Adrenal gland (tissue), 9 donors: ENCODE measurements at regions not wholly inside any gene's neighbourhood (a gene's known extent, or its start where the extent isn't known, plus 50 kb on each side); places are given as distances from the start of the nearest gene placed in this dataset.

Experiments
- DNase-seq, 7 donors: peaks; one replicate each; pipeline ENCODE4 v3.0.0-alpha.2; 2019 to 2020
- H3K27ac ChIP-seq, 5 donors: fragments of 200-600 bp; sonication (generic) in 4 of 5; 1 replicate in 3 of 5; 2 replicates in 2 of 5; pipeline versions ENCODE4 v1.5.1 to v1.8.0; 2016 to 2020; ENCODE audit warnings: mild to moderate bottlenecking in 1 of 5
- H3K27me3 ChIP-seq: fragments of 200-600 bp; 2 replicates; pipeline ENCODE4 v1.8.0; 2021
- H3K36me3 ChIP-seq, 2 donors: fragments of 200-600 bp; replicated peaks in 1 of 2; 1 replicate in 1 of 2; 2 replicates in 1 of 2; pipeline versions ENCODE4 v1.5.1 to v1.8.0; 2018 to 2022
- H3K4me1 ChIP-seq, 2 donors: fragments of 200-600 bp; replicated peaks in 1 of 2; 1 replicate in 1 of 2; 2 replicates in 1 of 2; pipeline versions ENCODE4 v1.5.1 to v1.8.0; 2018 to 2021
- H3K4me3 ChIP-seq, 4 donors: fragments of 200-600 bp; sonication (generic) in 3 of 4; one replicate each; pipeline ENCODE4 v1.5.1; 2016 to 2018
- H3K9me3 ChIP-seq, 3 donors: fragments of 200-600 bp; sonication (generic) in 1 of 3; replicated peaks in 1 of 3; 1 replicate in 2 of 3; 2 replicates in 1 of 3; pipeline versions ENCODE4 v1.5.1 to v1.8.0; 2016 to 2021
- POLR2A ChIP-seq, 2 donors: fragments of 450-650 bp; IDR thresholded peaks; one replicate each; pipeline ENCODE4 v1.6.1; 2017; ENCODE audit warnings: antibody characterized with exemption in 2 of 2, mild to moderate bottlenecking in 2 of 2, moderate library complexity in 1 of 2
- WGBS, 4 donors: extraction: QIAGEN DNeasy Blood & Tissue Kit in 2 of 4; methylation state at CpG; one replicate each; pipeline versions ENCODE4 v1.1.5 to v1.1.7; 2013 to 2017; 5-methylcytosine and 5-hydroxymethylcytosine counted together
- intact Hi-C, 2 donors: fragments of 100-400 bp; cut with DNase I; formaldehyde crosslinking; loops; one replicate each; pipeline versions ENCODE4 v1.14.1 to v1.15.0; 2022 to 2023
- TF ChIP-seq, protein P1 (sequence below), 6 experiments: fragments of 450-650 bp in 4 of 6; fragments of 200-600 bp in 2 of 6; sonication (generic) in 1 of 6; IDR thresholded peaks; 1 replicate in 5 of 6; 2 replicates in 1 of 6; pipeline versions ENCODE4 v1.5.1 to v1.8.0; 2016 to 2021; ENCODE audit warnings: antibody characterized with exemption in 6 of 6, mild to moderate bottlenecking in 2 of 6, moderate library complexity in 1 of 6
- donor health status: healthy with polysubstance abuse.
- donor health status: Bipolar disorder and iron deficiency.
- donor health status: DM: yes; HTN: yes; CAD: no.
- donor health status: DM: no; HTN: no; CAD: no.
- donor health status: DM: no; HTN: no; CAD: no.

DNA sequence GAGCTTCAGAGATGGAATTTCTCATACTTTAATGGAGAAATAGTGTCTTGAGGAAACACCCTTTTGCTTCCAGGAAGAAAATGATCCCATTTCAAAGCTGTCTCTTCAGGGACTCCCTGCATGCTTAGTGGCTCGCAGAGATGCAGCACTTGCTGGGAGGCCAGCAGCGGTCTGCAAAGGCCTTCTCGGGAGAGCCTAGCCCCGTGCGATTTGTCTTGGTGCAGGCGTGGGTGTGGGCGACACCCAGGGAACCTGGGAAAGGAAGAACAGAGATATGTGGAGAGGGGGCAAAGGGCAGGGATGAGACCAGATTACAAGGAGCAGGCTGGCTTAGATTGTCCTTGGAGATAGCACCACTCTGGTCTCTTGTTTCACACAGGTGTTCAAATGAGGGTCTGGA is 352.3 kb upstream of the PODXL start:
- no peaks in the 10 kb centered on the region for H3K4me1 ChIP-seq
- intact Hi-C loops: no loop called here
- H3K27ac ChIP-seq: no peak overlapping the region
- no peak overlapping the region for H3K4me3 ChIP-seq
- H3K36me3 ChIP-seq: no peaks in the 10 kb centered on the region
- peaks cover 11% of the 10 kb centered on the region for H3K27me3 ChIP-seq
- H3K9me3 ChIP-seq: no peaks in the 10 kb centered on the region
- TF ChIP-seq, protein P1, sequence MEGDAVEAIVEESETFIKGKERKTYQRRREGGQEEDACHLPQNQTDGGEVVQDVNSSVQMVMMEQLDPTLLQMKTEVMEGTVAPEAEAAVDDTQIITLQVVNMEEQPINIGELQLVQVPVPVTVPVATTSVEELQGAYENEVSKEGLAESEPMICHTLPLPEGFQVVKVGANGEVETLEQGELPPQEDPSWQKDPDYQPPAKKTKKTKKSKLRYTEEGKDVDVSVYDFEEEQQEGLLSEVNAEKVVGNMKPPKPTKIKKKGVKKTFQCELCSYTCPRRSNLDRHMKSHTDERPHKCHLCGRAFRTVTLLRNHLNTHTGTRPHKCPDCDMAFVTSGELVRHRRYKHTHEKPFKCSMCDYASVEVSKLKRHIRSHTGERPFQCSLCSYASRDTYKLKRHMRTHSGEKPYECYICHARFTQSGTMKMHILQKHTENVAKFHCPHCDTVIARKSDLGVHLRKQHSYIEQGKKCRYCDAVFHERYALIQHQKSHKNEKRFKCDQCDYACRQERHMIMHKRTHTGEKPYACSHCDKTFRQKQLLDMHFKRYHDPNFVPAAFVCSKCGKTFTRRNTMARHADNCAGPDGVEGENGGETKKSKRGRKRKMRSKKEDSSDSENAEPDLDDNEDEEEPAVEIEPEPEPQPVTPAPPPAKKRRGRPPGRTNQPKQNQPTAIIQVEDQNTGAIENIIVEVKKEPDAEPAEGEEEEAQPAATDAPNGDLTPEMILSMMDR (IDR thresholded peaks at IDR 0.05): no peak
- TF ChIP-seq POLR2A (IDR thresholded peaks at IDR 0.05): no peak
- 78 to 91% (median 84%) methylated on average over 7 of the region's 7 CpGs for WGBS, 4 donors
- DNase-seq: no peak

- no peak for TF ChIP-seq POLR2A (IDR thresholded peaks at IDR 0.05)
- TF ChIP-seq, protein P1 (IDR thresholded peaks at IDR 0.05): no peak
- 56 to 65% (median 58%) methylated on average over 3 of the region's 3 CpGs for WGBS, 4 donors
- Histone ChIP-seq H3K27ac (no peak overlapping the region), H3K36me3 (no peaks in the 10 kb centered on the region), H3K4me1 (no peaks in the 10 kb centered on the region), H3K4me3 (no peak overlapping the region), H3K27me3 (peaks cover 9% of the 10 kb centered on the region), H3K9me3 (no peaks in the 10 kb centered on the region)
- intact Hi-C loops: no loop called here
- no peak for DNase-seq
These were observed 349.1 kb upstream of the PODXL start for GRCh38 chr7:131905471-131905973.

DNA sequence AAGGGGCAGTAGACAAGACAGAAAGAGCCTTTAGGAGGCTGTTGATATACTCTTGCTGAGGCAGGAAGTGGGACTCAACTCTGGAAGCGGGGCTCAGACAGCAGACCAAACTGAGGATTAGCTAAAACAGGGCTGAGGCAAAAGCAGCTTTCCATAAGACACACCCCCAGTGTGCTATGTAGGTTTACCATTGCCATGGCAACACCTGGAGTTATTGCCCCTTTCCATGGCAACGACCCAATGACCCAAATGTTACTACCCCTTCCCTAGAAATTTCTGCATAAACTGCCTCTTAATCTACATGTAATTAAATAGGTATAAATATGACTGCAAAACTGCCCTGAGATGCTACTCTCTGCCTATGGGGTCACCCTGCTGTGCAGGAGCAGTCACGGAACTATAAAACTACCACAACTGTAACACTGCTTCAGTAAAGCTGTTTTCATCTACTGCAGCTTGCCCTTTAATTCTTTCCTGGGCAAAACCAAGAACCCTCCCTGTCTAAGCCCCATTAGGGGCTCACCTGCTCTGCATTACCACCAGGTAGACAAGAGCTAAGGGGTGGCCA is 348.4 kb upstream of the PODXL start:
- H3K27me3 ChIP-seq: peaks cover 7% of the 10 kb centered on the region
- H3K9me3 ChIP-seq: no peaks in the 10 kb centered on the region
- no peaks in the 10 kb centered on the region for H3K4me1 ChIP-seq
- no peaks in the 10 kb centered on the region for H3K36me3 ChIP-seq
- H3K27ac ChIP-seq: no peak overlapping the region
- DNase-seq: no peak
- WGBS, 4 donors: 56 to 65% (median 62%) methylated on average over 3 of the region's 3 CpGs
- intact Hi-C loops: no loop called here
- no peak for TF ChIP-seq POLR2A (IDR thresholded peaks at IDR 0.05)
- H3K4me3 ChIP-seq: no peak overlapping the region

DNA sequence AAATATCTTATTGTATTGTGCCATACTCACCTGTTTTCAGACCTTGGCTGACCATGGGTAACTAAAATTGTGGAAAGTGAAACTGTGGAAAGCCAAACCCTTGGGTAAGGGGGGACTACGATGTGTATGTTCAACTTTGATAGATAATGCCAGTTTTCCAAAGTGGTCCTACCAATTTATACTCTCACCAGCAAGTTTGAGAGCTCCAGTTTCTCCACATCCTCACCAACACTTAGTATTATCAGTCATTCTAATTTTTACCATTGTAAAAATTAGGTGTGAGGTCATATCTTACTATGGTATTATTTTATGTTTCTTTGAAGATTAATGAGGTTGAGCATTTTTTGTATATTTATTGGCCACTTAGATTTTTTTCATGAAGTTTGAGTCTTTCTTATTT is 346.9 kb upstream of the PODXL start:
- no peak overlapping the region for H3K4me3 ChIP-seq
- H3K9me3 ChIP-seq: no peaks in the 10 kb centered on the region
- DNase-seq: no peak
- intact Hi-C loops: no loop called here
- H3K27ac ChIP-seq: no peak overlapping the region
- no peaks in the 10 kb centered on the region for H3K36me3 ChIP-seq
- H3K4me1 ChIP-seq: no peaks in the 10 kb centered on the region
- H3K27me3 ChIP-seq: no peaks in the 10 kb centered on the region
- whole genome bisulfite sequencing, 4 donors: 85 to 92% (median 88%) methylated on average over 1 of the region's 1 CpG
- TF ChIP-seq POLR2A (IDR thresholded peaks at IDR 0.05): no peak
- TF ChIP-seq, protein P1 (IDR thresholded peaks at IDR 0.05): no peak

DNA sequence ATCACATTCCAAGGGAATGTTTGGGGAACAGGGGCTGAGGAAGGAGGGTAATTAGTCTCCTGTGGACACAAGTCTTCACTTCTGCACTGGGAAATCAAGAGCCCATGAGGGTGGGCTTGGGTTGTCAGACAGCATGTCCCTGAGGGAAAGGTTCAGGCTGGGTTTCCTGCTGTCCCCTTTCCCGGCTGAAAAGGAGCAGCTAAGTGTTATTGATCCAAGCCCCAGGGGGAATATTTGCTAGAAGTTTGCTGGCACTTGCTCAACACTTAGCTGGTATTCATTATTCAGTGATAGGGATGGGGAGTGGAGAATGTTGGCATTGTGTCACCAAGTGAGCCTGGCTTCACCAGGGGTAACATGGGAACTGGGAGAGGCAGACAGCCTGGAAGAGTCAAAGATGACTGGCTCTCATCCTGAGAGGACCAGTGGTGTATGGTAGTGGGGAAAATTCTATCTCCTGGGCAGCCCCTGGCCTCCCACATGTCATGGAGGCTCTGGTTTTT is 344.4 kb upstream of the PODXL start:
- Histone ChIP-seq H3K36me3 (no peaks in the 10 kb centered on the region), H3K27me3 (no peaks in the 10 kb centered on the region), H3K4me1 (no peaks in the 10 kb centered on the region), H3K27ac (no peak overlapping the region), H3K9me3 (no peaks in the 10 kb centered on the region), H3K4me3 (no peak overlapping the region)
- TF ChIP-seq POLR2A (IDR thresholded peaks at IDR 0.05): no peak
- TF ChIP-seq, protein P1 (IDR thresholded peaks at IDR 0.05): no peak
- 44 to 71% (median 53%) methylated on average over 1 of the region's 1 CpG for WGBS, 4 donors
- no peak for DNase-seq
- intact Hi-C loops: no loop called here
